ENCODE measurements at regions not wholly inside any gene's neighbourhood (a gene's known extent, or its start where the extent isn't known, plus 50 kb on each side); places are given as distances from the start of the nearest gene placed in this dataset.

GRCh38 chr9:16172796-16173195 lies 620.0 kb downstream of the CCDC171 start:
- no peak for TF ChIP-seq CTCF (IDR thresholded peaks at IDR 0.05)
- TF ChIP-seq POLR2A (IDR thresholded peaks at IDR 0.05), result no peak

All from esophagus squamous epithelium (tissue), 4 donors.